Caco-2 (cell line): ENCODE measurements at regions not wholly inside any gene's neighbourhood (a gene's known extent, or its start where the extent isn't known, plus 50 kb on each side); places are given as distances from the start of the nearest gene placed in this dataset.

ENCODE experiments used
- BruUV-seq: library from RNA; stranded (reverse); fragments of 400-500 nt; replicated peaks from 2 replicates; lab custom pipeline; 2021; lab: Mats Ljungman, UMichigan
- CTCF ChIA-PET: fragments of 300-600 bp; sonication (Branson Sonifier 250); formaldehyde crosslinking; loops from one replicate; lab custom pipeline; 2022; ENCODE audit warnings: antibody characterized with exemption; lab: Charles Lee
- POLR2A ChIA-PET: fragments of 300-600 bp; sonication (Branson Sonifier 250); formaldehyde crosslinking; loops from one replicate; lab custom pipeline; 2022; ENCODE audit warnings: antibody characterized with exemption; lab: Charles Lee
- DNase-seq, 2 experiments: peaks; one replicate each; pipeline versions ENCODE4 v3.0.0 to v3.0.0-alpha.2; 2020 to 2022
- H3K27me3 ChIP-seq: replicated peaks from 2 replicates; pipeline ENCODE4 v1.6.0; 2011; ENCODE audit warnings: low read length; ENCODE audit not compliant: control insufficient read depth, insufficient read depth
- H3K36me3 ChIP-seq: 2 replicates; pipeline ENCODE4 v1.5.1; 2011; ENCODE audit warnings: low read length; ENCODE audit not compliant: control insufficient read depth, insufficient read depth
- H3K4me1 ChIP-seq: fragments of 250-450 bp; sonication (Bioruptor Pico); 2 replicates; pipeline ENCODE4 v1.5.1; 2020; ENCODE audit warnings: mild to moderate bottlenecking
- H3K4me3 ChIP-seq: 2 replicates; pipeline ENCODE4 v1.5.1; 2011; ENCODE audit warnings: low read depth, mild to moderate bottlenecking, control low read depth, low read length
- H3K9me3 ChIP-seq: fragments of 250-450 bp; sonication (Bioruptor Pico); 2 replicates; pipeline ENCODE4 v1.5.1; 2020; ENCODE audit warnings: mild to moderate bottlenecking, moderate library complexity
- H3K27ac Mint-ChIP-seq: one replicate; pipeline ENCODE4 v1.8.0; 2022; ENCODE audit warnings: mixed read lengths; ENCODE audit not compliant: unreplicated experiment
- H3K27me3 Mint-ChIP-seq: one replicate; pipeline ENCODE4 v1.8.0; 2022; ENCODE audit warnings: mixed read lengths; ENCODE audit not compliant: insufficient read depth, unreplicated experiment
- H3K36me3 Mint-ChIP-seq: one replicate; pipeline ENCODE4 v1.8.0; 2022; ENCODE audit warnings: mild to moderate bottlenecking, mixed read lengths; ENCODE audit not compliant: insufficient read depth, unreplicated experiment
- H3K4me1 Mint-ChIP-seq: one replicate; pipeline ENCODE4 v1.8.0; 2022; ENCODE audit warnings: low read depth, mixed read lengths; ENCODE audit not compliant: unreplicated experiment
- H3K4me3 Mint-ChIP-seq: one replicate; pipeline ENCODE4 v1.8.0; 2022; ENCODE audit warnings: mild to moderate bottlenecking, moderate library complexity, mixed read lengths; ENCODE audit not compliant: unreplicated experiment
- H3K9me3 Mint-ChIP-seq: one replicate; pipeline ENCODE4 v1.8.0; 2022; ENCODE audit warnings: mixed read lengths; ENCODE audit not compliant: unreplicated experiment
- intact Hi-C: fragments of 100-400 bp; cut with micrococcal nuclease; formaldehyde crosslinking; loops from one replicate; pipeline ENCODE4 v1.10.0; 2022; ENCODE audit not compliant: unreplicated experiment
- TF ChIP-seq, protein P1 (sequence below), 2 experiments: fragments of 200-600 bp in 1 of 2; IDR thresholded peaks; 1 replicate in 1 of 2; 2 replicates in 1 of 2; pipeline versions ENCODE4 v1.5.1 to v1.8.0; 2011 to 2022; ENCODE audit warnings: antibody characterized with exemption in 1 of 2, control low read depth in 1 of 2, inconsistent platforms in 1 of 2, low read depth in 1 of 2, low read length in 1 of 2, mild to moderate bottlenecking in 1 of 2, moderate library complexity in 1 of 2; ENCODE audit not compliant: insufficient read depth in 1 of 2, severe bottlenecking in 1 of 2, unreplicated experiment in 1 of 2

DNA sequence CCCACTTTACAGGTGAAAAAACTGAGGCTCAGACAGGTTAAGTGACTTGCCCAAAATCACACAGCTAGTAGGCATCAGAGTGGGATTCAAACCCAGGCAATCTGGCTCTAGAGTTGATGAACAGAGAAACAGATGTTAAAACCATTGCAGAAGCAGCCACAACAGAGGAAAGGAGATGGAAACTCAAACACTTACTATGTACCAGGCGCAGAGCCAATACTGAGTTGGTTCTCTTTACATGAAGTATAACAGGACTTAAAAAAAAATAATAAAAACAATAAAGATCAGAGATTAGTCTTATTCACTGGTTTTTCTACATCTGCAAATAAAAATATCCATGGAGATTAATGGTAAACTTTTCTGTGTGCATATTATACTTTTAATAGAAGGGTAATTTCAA lies 84.9 kb upstream of the SPATA12 start:
- Histone ChIP-seq H3K9me3 (no peaks in the 10 kb centered on the region), H3K4me1 (peaks cover 5% of the 10 kb centered on the region), H3K36me3 (no peaks in the 10 kb centered on the region), H3K27me3 (no peaks in the 10 kb centered on the region), H3K4me3 (no peak overlapping the region)
- Mint-ChIP-seq H3K9me3 (no peaks in the 10 kb centered on the region), H3K4me1 (peaks cover 2% of the 10 kb centered on the region), H3K36me3 (no peaks in the 10 kb centered on the region), H3K27me3 (no peaks in the 10 kb centered on the region), H3K27ac (no peak overlapping the region), H3K4me3 (no peak overlapping the region)
- BruUV-seq = no TSS peak
- DNase-seq = no peak
- TF ChIP-seq, protein P1, sequence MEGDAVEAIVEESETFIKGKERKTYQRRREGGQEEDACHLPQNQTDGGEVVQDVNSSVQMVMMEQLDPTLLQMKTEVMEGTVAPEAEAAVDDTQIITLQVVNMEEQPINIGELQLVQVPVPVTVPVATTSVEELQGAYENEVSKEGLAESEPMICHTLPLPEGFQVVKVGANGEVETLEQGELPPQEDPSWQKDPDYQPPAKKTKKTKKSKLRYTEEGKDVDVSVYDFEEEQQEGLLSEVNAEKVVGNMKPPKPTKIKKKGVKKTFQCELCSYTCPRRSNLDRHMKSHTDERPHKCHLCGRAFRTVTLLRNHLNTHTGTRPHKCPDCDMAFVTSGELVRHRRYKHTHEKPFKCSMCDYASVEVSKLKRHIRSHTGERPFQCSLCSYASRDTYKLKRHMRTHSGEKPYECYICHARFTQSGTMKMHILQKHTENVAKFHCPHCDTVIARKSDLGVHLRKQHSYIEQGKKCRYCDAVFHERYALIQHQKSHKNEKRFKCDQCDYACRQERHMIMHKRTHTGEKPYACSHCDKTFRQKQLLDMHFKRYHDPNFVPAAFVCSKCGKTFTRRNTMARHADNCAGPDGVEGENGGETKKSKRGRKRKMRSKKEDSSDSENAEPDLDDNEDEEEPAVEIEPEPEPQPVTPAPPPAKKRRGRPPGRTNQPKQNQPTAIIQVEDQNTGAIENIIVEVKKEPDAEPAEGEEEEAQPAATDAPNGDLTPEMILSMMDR (IDR thresholded peaks at IDR 0.05; ENCODE audit: insufficient read depth in 1 of 2, low read depth in 1 of 2, low read length in 1 of 2, severe bottlenecking in 1 of 2, unreplicated experiment in 1 of 2) = no peak
- ChIA-PET CTCF (no interaction called here), POLR2A (no interaction called here)
- intact Hi-C loops = no loop called here

DNA sequence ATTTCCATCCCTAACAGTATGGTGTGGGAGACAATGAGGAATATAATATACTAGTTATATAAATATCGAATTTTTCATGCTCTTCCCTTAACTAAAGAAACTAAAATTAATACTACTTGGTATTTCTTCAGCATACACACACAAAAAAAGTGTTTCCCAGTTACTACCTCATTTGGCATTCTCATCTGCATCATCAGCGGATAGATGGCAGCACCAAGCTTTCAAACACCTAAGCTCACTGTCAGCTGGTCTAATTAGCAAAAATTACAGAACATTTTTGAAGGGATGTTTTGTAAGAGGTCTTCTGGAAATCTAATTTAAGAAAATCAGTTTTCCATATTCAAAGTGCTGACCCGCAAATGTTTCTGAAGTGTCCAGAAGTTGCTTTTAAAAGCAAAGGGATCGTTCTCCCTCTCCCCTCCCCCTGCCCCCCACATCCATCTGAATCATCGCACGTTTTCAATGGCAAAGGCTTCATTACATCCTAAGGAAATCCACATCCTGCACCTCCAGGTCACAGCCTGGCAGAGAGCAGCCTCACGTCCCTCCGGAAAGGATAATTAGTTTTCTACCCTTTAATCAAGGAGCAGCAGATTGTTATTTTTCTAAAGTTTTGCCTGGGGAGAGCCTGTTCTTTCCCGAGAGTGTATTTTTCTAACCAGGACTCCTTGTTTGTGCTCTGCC lies 86.1 kb upstream of the SPATA12 start:
- no peaks in the 10 kb centered on the region for H3K9me3 Mint-ChIP-seq
- Histone ChIP-seq H3K36me3 (no peaks in the 10 kb centered on the region), H3K27me3 (no peaks in the 10 kb centered on the region), H3K4me3 (no peak overlapping the region), H3K9me3 (no peaks in the 10 kb centered on the region), H3K4me1 (no peaks in the 10 kb centered on the region)
- ChIA-PET POLR2A (no interaction called here), CTCF (no interaction called here)
- H3K36me3 Mint-ChIP-seq = no peaks in the 10 kb centered on the region
- no peak overlapping the region for H3K27ac Mint-ChIP-seq
- TF ChIP-seq, protein P1 (IDR thresholded peaks at IDR 0.05; ENCODE audit: insufficient read depth in 1 of 2, low read depth in 1 of 2, low read length in 1 of 2, severe bottlenecking in 1 of 2, unreplicated experiment in 1 of 2) = no peak
- intact Hi-C loops = no loop called here
- H3K4me1 Mint-ChIP-seq = peaks cover 13% of the 10 kb centered on the region
- no TSS peak for BruUV-seq
- H3K4me3 Mint-ChIP-seq = no peak overlapping the region
- DNase-seq = no peak
- H3K27me3 Mint-ChIP-seq = no peaks in the 10 kb centered on the region

DNA sequence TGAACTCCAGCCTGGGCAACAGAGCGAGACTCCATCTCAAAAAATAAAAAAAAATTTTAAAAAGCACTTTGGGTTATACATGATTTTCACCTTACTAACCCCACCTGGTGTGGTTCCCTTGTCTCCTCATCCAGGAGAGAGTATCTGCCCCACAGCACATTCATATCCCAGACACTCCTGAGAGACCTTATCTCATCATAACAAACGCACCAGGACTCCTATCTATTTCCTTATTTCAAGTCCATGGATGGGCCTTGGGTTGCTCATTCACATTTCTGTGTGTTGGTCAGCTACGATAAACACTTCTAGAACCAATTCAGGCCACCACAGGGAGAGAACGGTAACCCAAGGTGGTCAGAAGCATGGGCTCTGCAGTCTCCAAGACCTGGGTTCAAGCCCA lies 88.6 kb upstream of the SPATA12 start:
- no peak overlapping the region for H3K4me3 Mint-ChIP-seq
- no peaks in the 10 kb centered on the region for H3K27me3 ChIP-seq
- H3K9me3 ChIP-seq = no peaks in the 10 kb centered on the region
- POLR2A ChIA-PET = interaction anchor here (0.6 kb wide), 1 partner anchor 172 kb away, joined by 3 read pairs; no protein-coding TSS in a partner anchor
- no peaks in the 10 kb centered on the region for H3K36me3 Mint-ChIP-seq
- no peaks in the 10 kb centered on the region for H3K27me3 Mint-ChIP-seq
- H3K27ac Mint-ChIP-seq = no peak overlapping the region
- H3K4me1 ChIP-seq = no peaks in the 10 kb centered on the region
- CTCF ChIA-PET = no interaction called here
- H3K4me1 Mint-ChIP-seq = peaks cover 13% of the 10 kb centered on the region
- no TSS peak for BruUV-seq
- no peaks in the 10 kb centered on the region for H3K36me3 ChIP-seq
- H3K9me3 Mint-ChIP-seq = no peaks in the 10 kb centered on the region
- no peak for DNase-seq
- intact Hi-C loops = no loop called here
- no peak overlapping the region for H3K4me3 ChIP-seq
- TF ChIP-seq, protein P1 (IDR thresholded peaks at IDR 0.05; ENCODE audit: insufficient read depth in 1 of 2, low read depth in 1 of 2, low read length in 1 of 2, severe bottlenecking in 1 of 2, unreplicated experiment in 1 of 2) = no peak
